SU-DHL-6 (cell line): ENCODE measurements at regions not wholly inside any gene's neighbourhood (a gene's known extent, or its start where the extent isn't known, plus 50 kb on each side); places are given as distances from the start of the nearest gene placed in this dataset.

Experiments
- H2AFZ ChIP-seq: fragments of 200-600 bp; sonication (generic); 2 replicates; pipeline ENCODE4 v1.6.1; 2014; ENCODE audit warnings: low read depth, mild to moderate bottlenecking, moderate library complexity, mixed read lengths, antibody characterized with exemption, low read length; ENCODE audit not compliant: severe bottlenecking
- H3F3A ChIP-seq: fragments of 200-600 bp; shearing (Covaris generic); 2 replicates; pipeline ENCODE4 v1.6.0; 2016; ENCODE audit warnings: antibody characterized with exemption, mild to moderate bottlenecking; ENCODE audit not compliant: insufficient read depth
- H3K27ac ChIP-seq: fragments of 200-600 bp; sonication (generic); 2 replicates; pipeline ENCODE4 v1.5.1; 2016; ENCODE audit warnings: low read depth, mild to moderate bottlenecking, low read length, moderate library complexity, mixed read lengths
- H3K27me3 ChIP-seq: fragments of 200-600 bp; sonication (generic), shearing (Covaris generic); 2 replicates; pipeline ENCODE4 v1.6.0; 2014; ENCODE audit warnings: mild to moderate bottlenecking, low read length
- H3K36me3 ChIP-seq: fragments of 200-600 bp; sonication (generic); 2 replicates; pipeline ENCODE4 v1.6.1; 2014; ENCODE audit warnings: mild to moderate bottlenecking, low read length, mixed read lengths
- H3K4me2 ChIP-seq: fragments of 300-600, 200-600 bp; shearing (Covaris generic), sonication (generic); 2 replicates; pipeline ENCODE4 v1.6.0; 2014; ENCODE audit warnings: low read length, low read depth, mild to moderate bottlenecking; ENCODE audit not compliant: poor library complexity, severe bottlenecking
- H3K4me3 ChIP-seq: fragments of 200-600 bp; sonication (generic); 2 replicates; pipeline ENCODE4 v1.5.1; 2014; ENCODE audit warnings: antibody characterized with exemption, low read length, mild to moderate bottlenecking, mixed read lengths; ENCODE audit not compliant: insufficient read depth, poor library complexity, severe bottlenecking
- H3K79me2 ChIP-seq: fragments of 200-600 bp; sonication (generic); 2 replicates; pipeline ENCODE4 v1.6.1; 2014; ENCODE audit warnings: mild to moderate bottlenecking, low read length, moderate library complexity; ENCODE audit not compliant: insufficient read depth
- H3K9ac ChIP-seq: fragments of 200-600 bp; sonication (generic); 2 replicates; pipeline ENCODE4 v1.7.0; 2014; ENCODE audit warnings: mild to moderate bottlenecking, low read length
- H3K9me2 ChIP-seq: fragments of 200-600 bp; sonication (generic); replicated peaks from 2 replicates; pipeline ENCODE4 v1.6.1; 2014; ENCODE audit warnings: low read length; ENCODE audit not compliant: insufficient read depth
- H3K9me3 ChIP-seq: fragments of 200-600 bp; sonication (generic); 2 replicates; pipeline ENCODE4 v1.6.1; 2014; ENCODE audit warnings: low read length, mixed read lengths; ENCODE audit not compliant: insufficient read depth
- H4K20me1 ChIP-seq: fragments of 200-600 bp; sonication (generic); 2 replicates; pipeline ENCODE4 v1.6.1; 2014; ENCODE audit warnings: low read depth, mild to moderate bottlenecking, antibody characterized with exemption, low read length, moderate library complexity, mixed read lengths
- CTCF ChIP-seq: fragments of 200-600 bp; sonication (generic); IDR thresholded peaks from one replicate; pipeline ENCODE4 v1.5.1; 2017; ENCODE audit warnings: antibody characterized with exemption, mild to moderate bottlenecking, low read length, moderate library complexity; ENCODE audit not compliant: insufficient read depth, poor library complexity, severe bottlenecking
- EZH2phosphoT487 ChIP-seq: fragments of 200-600 bp; sonication (generic), shearing (Covaris generic); conservative IDR thresholded peaks from 2 replicates; pipeline ENCODE4 v1.6.1; 2018; ENCODE audit warnings: mild to moderate bottlenecking, antibody characterized with exemption, low read length, moderate library complexity, mixed read lengths

DNA sequence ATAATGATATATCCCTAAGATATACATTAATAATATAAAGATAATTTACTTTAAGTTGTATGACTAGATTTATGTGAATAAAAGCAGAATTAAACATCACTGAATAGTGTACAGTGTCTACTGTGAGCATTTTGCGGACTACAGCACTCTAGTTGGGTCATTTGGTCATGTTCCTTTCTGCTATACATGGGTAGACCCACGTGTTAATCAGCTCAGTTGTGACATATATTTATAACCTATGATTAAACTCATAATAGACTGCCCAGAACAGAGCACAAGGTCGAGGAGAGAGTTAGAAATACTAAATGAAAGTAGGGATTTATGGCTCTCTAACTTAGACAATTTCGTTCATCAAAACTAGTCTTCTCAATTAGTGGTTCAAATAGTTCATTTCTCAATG lies 852.7 kb downstream of the EPHA7 start:
- Histone ChIP-seq H4K20me1 (no peaks in the 10 kb centered on the region), H3K9ac (no peak overlapping the region), H3K27ac (no peak overlapping the region), H3K4me2 (no peak overlapping the region), H3K9me3 (no peaks in the 10 kb centered on the region), H2AFZ (no peak overlapping the region), H3K36me3 (no peaks in the 10 kb centered on the region), H3K4me3 (no peak overlapping the region), H3F3A (no peaks in the 10 kb centered on the region), H3K79me2 (no peaks in the 10 kb centered on the region), H3K27me3 (no peaks in the 10 kb centered on the region), H3K9me2 (no peaks in the 10 kb centered on the region)
- TF ChIP-seq EZH2phosphoT487 = no peak

DNA sequence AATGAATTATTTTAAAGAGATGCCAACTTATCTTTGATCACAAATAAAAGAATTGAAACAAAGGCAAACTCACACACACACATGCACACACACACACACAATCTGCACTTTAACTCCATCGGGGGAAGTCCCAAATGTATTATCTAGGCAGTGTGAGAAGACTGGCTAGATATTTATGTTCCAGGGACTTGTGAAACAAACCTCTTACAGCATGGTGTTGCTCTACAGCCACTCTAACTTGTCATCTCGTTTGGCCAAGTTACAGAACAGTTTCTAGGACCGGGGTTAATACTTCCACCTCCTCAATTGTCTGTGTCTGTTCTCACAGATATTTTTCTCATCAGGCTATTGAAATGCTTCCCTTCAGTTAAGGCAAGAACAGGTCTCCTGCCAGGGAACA lies 855.0 kb downstream of the EPHA7 start:
- H3K27me3 ChIP-seq = no peaks in the 10 kb centered on the region
- no peak overlapping the region for H3K9ac ChIP-seq
- H3K4me3 ChIP-seq = no peak overlapping the region
- H3K4me2 ChIP-seq = no peak overlapping the region
- H3K9me3 ChIP-seq = no peaks in the 10 kb centered on the region
- TF ChIP-seq EZH2phosphoT487 = no peak
- no peak for TF ChIP-seq CTCF
- H3K36me3 ChIP-seq = no peaks in the 10 kb centered on the region
- no peak overlapping the region for H2AFZ ChIP-seq
- H4K20me1 ChIP-seq = no peaks in the 10 kb centered on the region
- no peaks in the 10 kb centered on the region for H3K79me2 ChIP-seq
- H3K9me2 ChIP-seq = no peaks in the 10 kb centered on the region
- H3K27ac ChIP-seq = no peak overlapping the region
- no peaks in the 10 kb centered on the region for H3F3A ChIP-seq

DNA sequence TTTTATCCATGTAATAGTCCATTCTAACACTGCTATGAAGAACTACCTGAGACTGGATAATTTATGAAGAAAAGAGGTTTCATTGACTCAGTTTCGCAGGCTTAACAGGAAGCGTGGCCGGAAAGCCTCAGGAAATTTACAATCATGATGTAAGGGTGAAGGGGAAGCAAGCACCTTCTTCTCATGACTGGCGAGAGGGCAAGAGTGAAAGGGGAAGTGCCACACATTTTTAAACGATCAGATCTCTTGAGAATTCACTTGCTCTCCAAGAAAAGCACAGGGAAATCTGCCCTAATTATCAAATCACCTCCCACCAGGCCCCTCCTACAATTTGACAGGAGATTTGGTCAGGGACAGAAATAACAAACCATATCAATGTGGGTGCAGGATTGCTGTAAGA lies 859.7 kb downstream of the EPHA7 start:
- Histone ChIP-seq H3K4me3 (no peak overlapping the region), H3F3A (no peaks in the 10 kb centered on the region), H3K4me2 (no peak overlapping the region), H3K79me2 (no peaks in the 10 kb centered on the region), H3K27ac (no peak overlapping the region), H3K36me3 (no peaks in the 10 kb centered on the region), H4K20me1 (no peaks in the 10 kb centered on the region), H2AFZ (no peak overlapping the region), H3K9me3 (no peaks in the 10 kb centered on the region), H3K9ac (no peak overlapping the region), H3K9me2 (no peaks in the 10 kb centered on the region), H3K27me3 (no peaks in the 10 kb centered on the region)
- TF ChIP-seq EZH2phosphoT487 (no peak), CTCF (no peak)

- Histone ChIP-seq H3K79me2 (no peaks in the 10 kb centered on the region), H3K9me3 (no peaks in the 10 kb centered on the region), H2AFZ (no peak overlapping the region), H3K36me3 (no peaks in the 10 kb centered on the region), H3K27ac (no peak overlapping the region), H3K4me3 (no peak overlapping the region), H3K9ac (no peak overlapping the region), H3K9me2 (no peaks in the 10 kb centered on the region), H3K4me2 (no peak overlapping the region), H3F3A (no peaks in the 10 kb centered on the region), H3K27me3 (no peaks in the 10 kb centered on the region), H4K20me1 (no peaks in the 10 kb centered on the region)
- TF ChIP-seq CTCF (no peak), EZH2phosphoT487 (no peak)
These were observed 860.4 kb downstream of the EPHA7 start for GRCh38 chr6:92559003-92559402.
